K562 (cell line): ENCODE measurements at regions not wholly inside any gene's neighbourhood (a gene's known extent, or its start where the extent isn't known, plus 50 kb on each side); places are given as distances from the start of the nearest gene placed in this dataset.

Source experiments
- ETS2 ChIP-seq: IDR thresholded peaks from 2 replicates; pipeline ENCODE4 v1.6.1; 2016; ENCODE audit warnings: borderline replicate concordance, missing genetic modification characterization, mild to moderate bottlenecking, moderate library complexity, missing compliant biosample characterization; ENCODE audit not compliant: poor library complexity, severe bottlenecking
- GABPA ChIP-seq: fragments of 200-800 bp; sonication (Bioruptor generic); conservative IDR thresholded peaks from 2 replicates; pipeline ENCODE4 v1.6.1; 2016; ENCODE audit warnings: low read depth, missing genetic modification characterization, missing compliant biosample characterization
- HNRNPUL1 ChIP-seq: fragments of 200-400 bp; formaldehyde crosslinking; IDR thresholded peaks from 2 replicates; pipeline ENCODE4 v1.6.1; 2017; ENCODE audit warnings: low read length
- MEIS2 ChIP-seq: fragments of 450-650 bp; IDR thresholded peaks from 2 replicates; pipeline ENCODE4 v1.6.1; 2014; ENCODE audit warnings: mild to moderate bottlenecking; ENCODE audit not compliant: partially characterized antibody
- NCOA4 ChIP-seq: fragments of 450-650 bp; IDR thresholded peaks from 2 replicates; pipeline ENCODE4 v1.6.1; 2018; ENCODE audit warnings: mild to moderate bottlenecking; ENCODE audit not compliant: partially characterized antibody
- NCOA6 ChIP-seq: fragments of 450-650 bp; IDR thresholded peaks from 2 replicates; pipeline ENCODE4 v1.6.1; 2017; ENCODE audit warnings: mild to moderate bottlenecking
- PHTF2 ChIP-seq: fragments of 250-450 bp; sonication (Bioruptor Pico); IDR thresholded peaks from 2 replicates; pipeline ENCODE4 v1.5.0; 2021; ENCODE audit warnings: mild to moderate bottlenecking
- PTRF ChIP-seq: fragments of 450-650 bp; IDR thresholded peaks from 2 replicates; pipeline ENCODE4 v1.6.1; 2016; ENCODE audit warnings: mild to moderate bottlenecking, missing genetic modification characterization, missing compliant biosample characterization
- SMARCA5 ChIP-seq: fragments of 450-650 bp; IDR thresholded peaks from 2 replicates; pipeline ENCODE4 v1.6.1; 2016
- SNIP1 ChIP-seq: fragments of 450-650 bp; IDR thresholded peaks from 2 replicates; pipeline ENCODE4 v1.7.1; 2017; ENCODE audit warnings: low read depth, mild to moderate bottlenecking
- SRSF1 ChIP-seq: fragments of 200-400 bp; formaldehyde crosslinking; IDR thresholded peaks from 2 replicates; pipeline ENCODE4 v1.6.1; 2017; ENCODE audit warnings: mild to moderate bottlenecking, low read depth, low read length, moderate library complexity
- TAF1 ChIP-seq: IDR thresholded peaks from 2 replicates; pipeline ENCODE4 v1.6.1; 2011; ENCODE audit warnings: mild to moderate bottlenecking, low read length, moderate library complexity; ENCODE audit not compliant: insufficient read depth, control insufficient read depth, severe bottlenecking; ENCODE audit errors: extremely low read depth
- TFAM ChIP-seq: fragments of 250-450 bp; sonication (Bioruptor Pico); conservative IDR thresholded peaks from 2 replicates; pipeline ENCODE4 v1.5.0; 2021; ENCODE audit warnings: mild to moderate bottlenecking, moderate library complexity
- ZKSCAN1 ChIP-seq: fragments of 150-350 bp; IDR thresholded peaks from 2 replicates; pipeline ENCODE4 v1.6.1; 2016; ENCODE audit warnings: low read depth, low read length
- ZNF184 ChIP-seq: sonication (generic); formaldehyde crosslinking; IDR thresholded peaks from 2 replicates; pipeline ENCODE4 v1.5.0; 2020; ENCODE audit warnings: missing genetic modification reagents
- ZNF212 ChIP-seq: fragments of 450-650 bp; formaldehyde crosslinking; IDR thresholded peaks from 2 replicates; pipeline ENCODE4 v1.4.0; 2020; ENCODE audit warnings: mild to moderate bottlenecking
- ZNF780A ChIP-seq: fragments of 250-450 bp; sonication (Bioruptor Pico); IDR thresholded peaks from 2 replicates; pipeline ENCODE4 v1.5.0; 2021; ENCODE audit warnings: mild to moderate bottlenecking
- TF ChIP-seq, protein P1 (sequence below): fragments of 250-450 bp; sonication (Bioruptor Pico); IDR thresholded peaks from 2 replicates; pipeline ENCODE4 v1.4.0; 2020; ENCODE audit warnings: mild to moderate bottlenecking
- TF ChIP-seq, protein P2 (sequence below), 2 experiments: IDR thresholded peaks; 2 replicates each; pipeline ENCODE4 v1.6.1; 2012; ENCODE audit warnings: improper control_type of control experiment in 2 of 2, low read depth in 2 of 2, low read length in 2 of 2, borderline replicate concordance in 1 of 2
- TF ChIP-seq, protein P3 (sequence below): sonication (generic); formaldehyde crosslinking; IDR thresholded peaks from 2 replicates; pipeline ENCODE4 v1.8.0; 2022; ENCODE audit warnings: missing genetic modification reagents, mild to moderate bottlenecking, borderline replicate concordance
- TF ChIP-seq, protein P4 (sequence below): sonication (generic); formaldehyde crosslinking; IDR thresholded peaks from 2 replicates; pipeline ENCODE4 v1.8.0; 2022; ENCODE audit warnings: mild to moderate bottlenecking, missing genetic modification reagents
- TF ChIP-seq, protein P5 (sequence below): sonication (generic); formaldehyde crosslinking; IDR thresholded peaks from 2 replicates; pipeline ENCODE4 v1.8.0; 2022; ENCODE audit warnings: mild to moderate bottlenecking, missing genetic modification reagents, borderline replicate concordance

DNA sequence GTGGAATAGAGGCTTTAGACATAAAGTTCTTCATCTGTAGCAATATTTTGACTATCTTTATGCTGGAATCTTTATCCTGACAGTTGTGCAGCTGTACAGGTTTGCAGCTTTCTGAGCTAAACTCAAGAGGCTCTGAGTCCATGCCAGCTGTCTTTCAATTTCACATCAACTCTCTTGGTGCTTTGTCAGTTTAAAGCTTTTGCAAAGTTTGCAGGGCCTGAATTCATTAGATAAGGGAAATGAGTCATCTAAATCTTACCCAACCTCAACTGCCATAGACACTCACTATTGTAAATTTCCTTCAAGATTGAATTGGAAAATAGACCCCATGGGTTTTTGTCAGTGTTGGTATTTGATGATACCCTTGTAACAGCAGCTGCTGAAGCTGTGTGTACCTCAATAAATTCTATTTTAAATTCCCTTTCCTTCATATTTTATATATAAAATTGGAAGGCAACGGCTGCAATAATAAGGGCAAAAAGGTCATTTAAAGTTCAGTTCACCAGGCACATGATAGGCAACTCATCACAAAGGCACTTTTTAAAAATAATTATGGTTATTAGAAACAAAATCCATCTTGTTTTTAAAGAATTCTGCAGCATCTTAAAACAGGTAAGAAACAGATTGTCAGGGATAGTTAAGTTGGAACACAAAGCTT is 169.9 kb upstream of the SLC39A10 start (continued):
- TF ChIP-seq ZNF184 (CRISPR knock-in tag): no peak
- TF ChIP-seq, protein P1, sequence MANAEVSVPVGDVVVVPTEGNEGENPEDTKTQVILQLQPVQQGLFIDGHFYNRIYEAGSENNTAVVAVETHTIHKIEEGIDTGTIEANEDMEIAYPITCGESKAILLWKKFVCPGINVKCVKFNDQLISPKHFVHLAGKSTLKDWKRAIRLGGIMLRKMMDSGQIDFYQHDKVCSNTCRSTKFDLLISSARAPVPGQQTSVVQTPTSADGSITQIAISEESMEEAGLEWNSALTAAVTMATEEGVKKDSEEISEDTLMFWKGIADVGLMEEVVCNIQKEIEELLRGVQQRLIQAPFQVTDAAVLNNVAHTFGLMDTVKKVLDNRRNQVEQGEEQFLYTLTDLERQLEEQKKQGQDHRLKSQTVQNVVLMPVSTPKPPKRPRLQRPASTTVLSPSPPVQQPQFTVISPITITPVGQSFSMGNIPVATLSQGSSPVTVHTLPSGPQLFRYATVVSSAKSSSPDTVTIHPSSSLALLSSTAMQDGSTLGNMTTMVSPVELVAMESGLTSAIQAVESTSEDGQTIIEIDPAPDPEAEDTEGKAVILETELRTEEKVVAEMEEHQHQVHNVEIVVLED (CRISPR knock-in tag): no peak
- TF ChIP-seq ZKSCAN1: no peak
- no peak for TF ChIP-seq ZNF780A (CRISPR knock-in tag)
- no peak for TF ChIP-seq ZNF212 (CRISPR knock-in tag)
- TF ChIP-seq MEIS2: peak; percentile 91
- TF ChIP-seq, protein P2, sequence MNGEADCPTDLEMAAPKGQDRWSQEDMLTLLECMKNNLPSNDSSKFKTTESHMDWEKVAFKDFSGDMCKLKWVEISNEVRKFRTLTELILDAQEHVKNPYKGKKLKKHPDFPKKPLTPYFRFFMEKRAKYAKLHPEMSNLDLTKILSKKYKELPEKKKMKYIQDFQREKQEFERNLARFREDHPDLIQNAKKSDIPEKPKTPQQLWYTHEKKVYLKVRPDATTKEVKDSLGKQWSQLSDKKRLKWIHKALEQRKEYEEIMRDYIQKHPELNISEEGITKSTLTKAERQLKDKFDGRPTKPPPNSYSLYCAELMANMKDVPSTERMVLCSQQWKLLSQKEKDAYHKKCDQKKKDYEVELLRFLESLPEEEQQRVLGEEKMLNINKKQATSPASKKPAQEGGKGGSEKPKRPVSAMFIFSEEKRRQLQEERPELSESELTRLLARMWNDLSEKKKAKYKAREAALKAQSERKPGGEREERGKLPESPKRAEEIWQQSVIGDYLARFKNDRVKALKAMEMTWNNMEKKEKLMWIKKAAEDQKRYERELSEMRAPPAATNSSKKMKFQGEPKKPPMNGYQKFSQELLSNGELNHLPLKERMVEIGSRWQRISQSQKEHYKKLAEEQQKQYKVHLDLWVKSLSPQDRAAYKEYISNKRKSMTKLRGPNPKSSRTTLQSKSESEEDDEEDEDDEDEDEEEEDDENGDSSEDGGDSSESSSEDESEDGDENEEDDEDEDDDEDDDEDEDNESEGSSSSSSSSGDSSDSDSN (IDR thresholded peaks at IDR 0.05; ENCODE audit: borderline replicate concordance in 1 of 2, low read depth in 2 of 2, low read length in 2 of 2): no peak
- no peak for TF ChIP-seq TFAM (CRISPR knock-in tag)
- TF ChIP-seq TAF1: peak; percentile 34
- no peak for TF ChIP-seq PTRF (tag)
- no peak for TF ChIP-seq NCOA6
- TF ChIP-seq, protein P3, sequence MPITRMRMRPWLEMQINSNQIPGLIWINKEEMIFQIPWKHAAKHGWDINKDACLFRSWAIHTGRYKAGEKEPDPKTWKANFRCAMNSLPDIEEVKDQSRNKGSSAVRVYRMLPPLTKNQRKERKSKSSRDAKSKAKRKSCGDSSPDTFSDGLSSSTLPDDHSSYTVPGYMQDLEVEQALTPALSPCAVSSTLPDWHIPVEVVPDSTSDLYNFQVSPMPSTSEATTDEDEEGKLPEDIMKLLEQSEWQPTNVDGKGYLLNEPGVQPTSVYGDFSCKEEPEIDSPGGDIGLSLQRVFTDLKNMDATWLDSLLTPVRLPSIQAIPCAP (CRISPR knock-in tag): no peak
- TF ChIP-seq ETS2: no peak
- TF ChIP-seq GABPA (tag): no peak
- TF ChIP-seq, protein P4, sequence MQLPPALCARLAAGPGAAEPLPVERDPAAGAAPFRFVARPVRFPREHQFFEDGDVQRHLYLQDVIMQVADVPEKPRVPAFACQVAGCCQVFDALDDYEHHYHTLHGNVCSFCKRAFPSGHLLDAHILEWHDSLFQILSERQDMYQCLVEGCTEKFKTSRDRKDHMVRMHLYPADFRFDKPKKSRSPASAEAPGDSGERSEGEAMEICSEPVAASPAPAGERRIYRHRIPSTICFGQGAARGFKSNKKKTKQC (CRISPR knock-in tag): no peak
- TF ChIP-seq PHTF2: no peak
- TF ChIP-seq SMARCA5: no peak
- no peak for TF ChIP-seq NCOA4
- TF ChIP-seq HNRNPUL1: no peak
- TF ChIP-seq, protein P5, sequence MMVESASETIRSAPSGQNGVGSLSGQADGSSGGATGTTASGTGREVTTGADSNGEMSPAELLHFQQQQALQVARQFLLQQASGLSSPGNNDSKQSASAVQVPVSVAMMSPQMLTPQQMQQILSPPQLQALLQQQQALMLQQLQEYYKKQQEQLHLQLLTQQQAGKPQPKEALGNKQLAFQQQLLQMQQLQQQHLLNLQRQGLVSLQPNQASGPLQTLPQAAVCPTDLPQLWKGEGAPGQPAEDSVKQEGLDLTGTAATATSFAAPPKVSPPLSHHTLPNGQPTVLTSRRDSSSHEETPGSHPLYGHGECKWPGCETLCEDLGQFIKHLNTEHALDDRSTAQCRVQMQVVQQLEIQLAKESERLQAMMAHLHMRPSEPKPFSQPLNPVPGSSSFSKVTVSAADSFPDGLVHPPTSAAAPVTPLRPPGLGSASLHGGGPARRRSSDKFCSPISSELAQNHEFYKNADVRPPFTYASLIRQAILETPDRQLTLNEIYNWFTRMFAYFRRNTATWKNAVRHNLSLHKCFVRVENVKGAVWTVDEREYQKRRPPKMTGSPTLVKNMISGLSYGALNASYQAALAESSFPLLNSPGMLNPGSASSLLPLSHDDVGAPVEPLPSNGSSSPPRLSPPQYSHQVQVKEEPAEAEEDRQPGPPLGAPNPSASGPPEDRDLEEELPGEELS (CRISPR knock-in tag): no peak
- TF ChIP-seq SNIP1: no peak
- TF ChIP-seq SRSF1: no peak
